ENCODE measurements at regions not wholly inside any gene's neighbourhood (a gene's known extent, or its start where the extent isn't known, plus 50 kb on each side); places are given as distances from the start of the nearest gene placed in this dataset.
A peak's percentile ranks its signal among the peaks of the same experiment; 100 is the strongest.

GRCh38 chr11:29490938-29491337, 525.9 kb downstream of the KCNA4 start:
- no peak overlapping the region for H3K4me2 ChIP-seq (ENCODE audit: low read length)
- H3K4ac ChIP-seq (ENCODE audit: low read depth, low read length), result no peak overlapping the region
- no peak overlapping the region for H2BK120ac ChIP-seq (ENCODE audit: insufficient read depth, low read length, poor library complexity)
- WGBS (ENCODE audit: extremely low coverage, insufficient coverage, insufficient read length), result no CpG with 5 or more reads among the region's 1 CpG
- no peaks in the 10 kb centered on the region for H3K79me2 ChIP-seq (ENCODE audit: control insufficient read depth, insufficient read depth, low read length, poor library complexity)
- H3K36me3 ChIP-seq (ENCODE audit: control insufficient read depth in 1 of 2, insufficient read depth in 2 of 2, low read length in 2 of 2), result no peaks in the 10 kb centered on the region
- H3K18ac ChIP-seq (ENCODE audit: low read length), result no peak overlapping the region
- H3K9ac ChIP-seq (ENCODE audit: low read length), result no peak overlapping the region
- H3K79me1 ChIP-seq (ENCODE audit: low read length), result no peaks in the 10 kb centered on the region
- H3K23ac ChIP-seq (ENCODE audit: low read length), result no peak overlapping the region
- no peak overlapping the region for H4K91ac ChIP-seq (ENCODE audit: low read depth, low read length)
- H3K4me1 ChIP-seq (ENCODE audit: control insufficient read depth in 1 of 2, insufficient read depth in 2 of 2, low read length in 2 of 2), result no peaks in the 10 kb centered on the region
- H3K9me3 ChIP-seq (ENCODE audit: insufficient read depth, low read depth, low read length), result no peaks in the 10 kb centered on the region
- DNase-seq, result no peak
- H2AK5ac ChIP-seq (ENCODE audit: low read length), result no peak overlapping the region
- H2AFZ ChIP-seq (ENCODE audit: insufficient read depth, low read length, poor library complexity), result no peak overlapping the region
- H3K4me3 ChIP-seq (ENCODE audit: low read depth, low read length), result no peak overlapping the region
- H4K12ac ChIP-seq (ENCODE audit: low read depth, low read length), result no peak overlapping the region
- H3K27me3 ChIP-seq (ENCODE audit: insufficient read depth, low read length), result no peaks in the 10 kb centered on the region
- no peak overlapping the region for H3K14ac ChIP-seq (ENCODE audit: low read length)
- H3K27ac ChIP-seq (ENCODE audit: low read depth, low read length), result no peak overlapping the region
- H2BK12ac ChIP-seq (ENCODE audit: low read length), result no peak overlapping the region
- no peak overlapping the region for H4K8ac ChIP-seq (ENCODE audit: low read depth, low read length)
- H2BK5ac ChIP-seq (ENCODE audit: low read depth, low read length, poor library complexity), result no peak overlapping the region

- no peak overlapping the region for H3K18ac ChIP-seq (ENCODE audit: low read length)
- no peaks in the 10 kb centered on the region for H3K27me3 ChIP-seq (ENCODE audit: insufficient read depth, low read length)
- H3K23ac ChIP-seq (ENCODE audit: low read length), result no peak overlapping the region
- H3K9me3 ChIP-seq (ENCODE audit: insufficient read depth, low read depth, low read length), result no peaks in the 10 kb centered on the region
- no peaks in the 10 kb centered on the region for H3K79me2 ChIP-seq (ENCODE audit: control insufficient read depth, insufficient read depth, low read length, poor library complexity)
- no peak overlapping the region for H4K91ac ChIP-seq (ENCODE audit: low read depth, low read length)
- H3K4ac ChIP-seq (ENCODE audit: low read depth, low read length), result no peak overlapping the region
- H4K12ac ChIP-seq (ENCODE audit: low read depth, low read length), result no peak overlapping the region
- no peak for DNase-seq
- H3K79me1 ChIP-seq (ENCODE audit: low read length), result no peaks in the 10 kb centered on the region
- no peaks in the 10 kb centered on the region for H3K36me3 ChIP-seq (ENCODE audit: control insufficient read depth in 1 of 2, insufficient read depth in 2 of 2, low read length in 2 of 2)
- no peak overlapping the region for H2BK120ac ChIP-seq (ENCODE audit: insufficient read depth, low read length, poor library complexity)
- H3K4me3 ChIP-seq (ENCODE audit: low read depth, low read length), result no peak overlapping the region
- no peaks in the 10 kb centered on the region for H3K4me1 ChIP-seq (ENCODE audit: control insufficient read depth in 1 of 2, insufficient read depth in 2 of 2, low read length in 2 of 2)
- no peak overlapping the region for H2AFZ ChIP-seq (ENCODE audit: insufficient read depth, low read length, poor library complexity)
- no peak overlapping the region for H2AK5ac ChIP-seq (ENCODE audit: low read length)
- H3K27ac ChIP-seq (ENCODE audit: low read depth, low read length), result no peak overlapping the region
- H2BK5ac ChIP-seq (ENCODE audit: low read depth, low read length, poor library complexity), result no peak overlapping the region
- no peak overlapping the region for H3K9ac ChIP-seq (ENCODE audit: low read length)
- H3K4me2 ChIP-seq (ENCODE audit: low read length), result no peak overlapping the region
- no peak overlapping the region for H4K8ac ChIP-seq (ENCODE audit: low read depth, low read length)
- H2BK12ac ChIP-seq (ENCODE audit: low read length), result no peak overlapping the region
- no peak overlapping the region for H3K14ac ChIP-seq (ENCODE audit: low read length)
Measured at GRCh38 chr11:29486301-29486700, 530.5 kb downstream of the KCNA4 start.

GRCh38 chr11:29485641-29486040, 531.2 kb downstream of the KCNA4 start:
- H3K23ac ChIP-seq (ENCODE audit: low read length), result no peak overlapping the region
- H4K12ac ChIP-seq (ENCODE audit: low read depth, low read length), result no peak overlapping the region
- H4K8ac ChIP-seq (ENCODE audit: low read depth, low read length), result no peak overlapping the region
- H2AFZ ChIP-seq (ENCODE audit: insufficient read depth, low read length, poor library complexity), result no peak overlapping the region
- no peak overlapping the region for H3K18ac ChIP-seq (ENCODE audit: low read length)
- H3K9me3 ChIP-seq (ENCODE audit: insufficient read depth, low read depth, low read length), result no peaks in the 10 kb centered on the region
- H2BK120ac ChIP-seq (ENCODE audit: insufficient read depth, low read length, poor library complexity), result no peak overlapping the region
- H3K14ac ChIP-seq (ENCODE audit: low read length), result no peak overlapping the region
- no peaks in the 10 kb centered on the region for H3K79me1 ChIP-seq (ENCODE audit: low read length)
- no peak overlapping the region for H3K4me3 ChIP-seq (ENCODE audit: low read depth, low read length)
- no peaks in the 10 kb centered on the region for H3K4me1 ChIP-seq (ENCODE audit: control insufficient read depth in 1 of 2, insufficient read depth in 2 of 2, low read length in 2 of 2)
- H3K27ac ChIP-seq (ENCODE audit: low read depth, low read length), result no peak overlapping the region
- H4K91ac ChIP-seq (ENCODE audit: low read depth, low read length), result no peak overlapping the region
- H3K4me2 ChIP-seq (ENCODE audit: low read length), result no peak overlapping the region
- H3K4ac ChIP-seq (ENCODE audit: low read depth, low read length), result no peak overlapping the region
- peak in 1 of 2 donors; percentile 16 for DNase-seq
- H3K9ac ChIP-seq (ENCODE audit: low read length), result no peak overlapping the region
- H2AK5ac ChIP-seq (ENCODE audit: low read length), result no peak overlapping the region
- H2BK5ac ChIP-seq (ENCODE audit: low read depth, low read length, poor library complexity), result no peak overlapping the region
- no peaks in the 10 kb centered on the region for H3K27me3 ChIP-seq (ENCODE audit: insufficient read depth, low read length)
- WGBS (ENCODE audit: extremely low coverage, insufficient coverage, insufficient read length), result no CpG with 5 or more reads among the region's 4 CpGs
- H3K79me2 ChIP-seq (ENCODE audit: control insufficient read depth, insufficient read depth, low read length, poor library complexity), result no peaks in the 10 kb centered on the region
- no peak overlapping the region for H2BK12ac ChIP-seq (ENCODE audit: low read length)
- H3K36me3 ChIP-seq (ENCODE audit: control insufficient read depth in 1 of 2, insufficient read depth in 2 of 2, low read length in 2 of 2), result no peaks in the 10 kb centered on the region

- no peak for DNase-seq
Measured at GRCh38 chr11:29484548-29484947, 532.3 kb downstream of the KCNA4 start.

More at GRCh38 chr11:29484548-29484947, 532.3 kb downstream of the KCNA4 start:
- no peak overlapping the region for H2AFZ ChIP-seq (ENCODE audit: insufficient read depth, low read length, poor library complexity)
- no peak overlapping the region for H3K4me2 ChIP-seq (ENCODE audit: low read length)
- no peak overlapping the region for H3K9ac ChIP-seq (ENCODE audit: low read length)
- H3K4me1 ChIP-seq (ENCODE audit: control insufficient read depth in 1 of 2, insufficient read depth in 2 of 2, low read length in 2 of 2), result no peaks in the 10 kb centered on the region
- H3K79me2 ChIP-seq (ENCODE audit: control insufficient read depth, insufficient read depth, low read length, poor library complexity), result no peaks in the 10 kb centered on the region
- no peak overlapping the region for H3K23ac ChIP-seq (ENCODE audit: low read length)
- H3K79me1 ChIP-seq (ENCODE audit: low read length), result no peaks in the 10 kb centered on the region
- no peak overlapping the region for H4K91ac ChIP-seq (ENCODE audit: low read depth, low read length)
- no CpG with 5 or more reads among the region's 1 CpG for WGBS (ENCODE audit: extremely low coverage, insufficient coverage, insufficient read length)
- no peak overlapping the region for H3K14ac ChIP-seq (ENCODE audit: low read length)
- H3K4me3 ChIP-seq (ENCODE audit: low read depth, low read length), result no peak overlapping the region
- H3K4ac ChIP-seq (ENCODE audit: low read depth, low read length), result no peak overlapping the region
- no peaks in the 10 kb centered on the region for H3K27me3 ChIP-seq (ENCODE audit: insufficient read depth, low read length)
- no peak overlapping the region for H2BK5ac ChIP-seq (ENCODE audit: low read depth, low read length, poor library complexity)
- no peak overlapping the region for H4K12ac ChIP-seq (ENCODE audit: low read depth, low read length)
- H3K36me3 ChIP-seq (ENCODE audit: control insufficient read depth in 1 of 2, insufficient read depth in 2 of 2, low read length in 2 of 2), result no peaks in the 10 kb centered on the region
- H4K8ac ChIP-seq (ENCODE audit: low read depth, low read length), result no peak overlapping the region
- no peaks in the 10 kb centered on the region for H3K9me3 ChIP-seq (ENCODE audit: insufficient read depth, low read depth, low read length)
- no peak overlapping the region for H3K18ac ChIP-seq (ENCODE audit: low read length)
- H2BK12ac ChIP-seq (ENCODE audit: low read length), result no peak overlapping the region
- no peak overlapping the region for H2AK5ac ChIP-seq (ENCODE audit: low read length)
- H3K27ac ChIP-seq (ENCODE audit: low read depth, low read length), result no peak overlapping the region
- H2BK120ac ChIP-seq (ENCODE audit: insufficient read depth, low read length, poor library complexity), result no peak overlapping the region

Measured in trophoblast cell (in vitro differentiated cells and primary cell).